Astrocyte (in vitro differentiated cells and primary cell): ENCODE measurements at regions not wholly inside any gene's neighbourhood (a gene's known extent, or its start where the extent isn't known, plus 50 kb on each side); places are given as distances from the start of the nearest gene placed in this dataset.

Experiments
- DNase-seq: peaks from one replicate; pipeline ENCODE4 v3.0.0-alpha.2; 2010; ENCODE audit warnings: low read depth
- FAIRE-seq: peaks from 2 replicates; lab custom pipeline; 2011; peaks lifted over from hg19 to GRCh38; lab: Jason Lieb, UNC
- H2AFZ ChIP-seq: 2 replicates; pipeline ENCODE4 v1.6.0; 2012; ENCODE audit warnings: low read depth, low read length, inconsistent platforms
- H3K27ac ChIP-seq: 2 replicates; pipeline ENCODE4 v1.5.1; 2011; ENCODE audit warnings: low read depth, low read length, inconsistent platforms
- H3K27me3 ChIP-seq: 2 replicates; pipeline ENCODE4 v1.6.0; 2011; ENCODE audit warnings: low read length, inconsistent platforms; ENCODE audit not compliant: insufficient read depth
- H3K36me3 ChIP-seq: 2 replicates; pipeline ENCODE4 v1.5.1; 2011; ENCODE audit warnings: low read length, inconsistent platforms; ENCODE audit not compliant: insufficient read depth
- H3K4me1 ChIP-seq: 2 replicates; pipeline ENCODE4 v1.5.1; 2011; ENCODE audit warnings: low read length, inconsistent platforms; ENCODE audit not compliant: insufficient read depth
- H3K4me2 ChIP-seq: 2 replicates; pipeline ENCODE4 v1.6.0; 2012; ENCODE audit warnings: low read length, inconsistent platforms
- H3K4me3 ChIP-seq: 2 replicates; pipeline ENCODE4 v1.5.1; 2011; ENCODE audit warnings: low read depth, mild to moderate bottlenecking, low read length, inconsistent platforms; ENCODE audit not compliant: insufficient read depth
- H3K79me2 ChIP-seq: 2 replicates; pipeline ENCODE4 v1.6.0; 2012; ENCODE audit warnings: mild to moderate bottlenecking, low read length, inconsistent platforms; ENCODE audit not compliant: insufficient read depth
- H3K9ac ChIP-seq: 2 replicates; pipeline ENCODE4 v1.6.0; 2012; ENCODE audit warnings: mild to moderate bottlenecking, low read length, inconsistent platforms
- H3K9me3 ChIP-seq: 2 replicates; pipeline ENCODE4 v1.5.1; 2012; ENCODE audit warnings: low read depth, mild to moderate bottlenecking, low read length, inconsistent platforms; ENCODE audit not compliant: insufficient read depth
- H4K20me1 ChIP-seq: 2 replicates; pipeline ENCODE4 v1.6.0; 2012; ENCODE audit warnings: low read length, inconsistent platforms; ENCODE audit not compliant: insufficient read depth
- H3K27ac Mint-ChIP-seq: one replicate; pipeline ENCODE4 v1.8.0; 2021; ENCODE audit warnings: mild to moderate bottlenecking, mixed read lengths; ENCODE audit not compliant: unreplicated experiment
- H3K27me3 Mint-ChIP-seq: one replicate; pipeline ENCODE4 v1.8.0; 2021; ENCODE audit warnings: low read depth, mixed read lengths; ENCODE audit not compliant: unreplicated experiment
- H3K36me3 Mint-ChIP-seq: one replicate; pipeline ENCODE4 v1.8.0; 2021; ENCODE audit warnings: low read depth, mixed read lengths; ENCODE audit not compliant: unreplicated experiment
- H3K4me1 Mint-ChIP-seq: one replicate; pipeline ENCODE4 v1.8.0; 2021; ENCODE audit warnings: low read depth, mixed read lengths; ENCODE audit not compliant: unreplicated experiment
- H3K4me3 Mint-ChIP-seq: one replicate; pipeline ENCODE4 v1.8.0; 2021; ENCODE audit warnings: mild to moderate bottlenecking, moderate library complexity, mixed read lengths; ENCODE audit not compliant: unreplicated experiment
- H3K9me3 Mint-ChIP-seq: one replicate; pipeline ENCODE4 v1.8.0; 2021; ENCODE audit warnings: mild to moderate bottlenecking, mixed read lengths; ENCODE audit not compliant: unreplicated experiment
- CTCF ChIP-seq: IDR thresholded peaks from 2 replicates; pipeline ENCODE4 v1.5.1; 2011; ENCODE audit warnings: low read depth, mild to moderate bottlenecking, inconsistent platforms, low read length, moderate library complexity; ENCODE audit not compliant: insufficient read depth
- EZH2 ChIP-seq: IDR thresholded peaks from 2 replicates; pipeline ENCODE4 v1.6.1; 2012; ENCODE audit warnings: mild to moderate bottlenecking, low read length, inconsistent platforms; ENCODE audit not compliant: insufficient read depth

- Histone ChIP-seq H3K79me2 (no peaks in the 10 kb centered on the region), H3K4me2 (no peak overlapping the region), H2AFZ (no peak overlapping the region), H3K27me3 (peaks cover 21% of the 10 kb centered on the region), H3K27ac (no peak overlapping the region), H4K20me1 (no peaks in the 10 kb centered on the region), H3K9ac (no peak overlapping the region), H3K4me1 (no peaks in the 10 kb centered on the region), H3K9me3 (peaks cover 2% of the 10 kb centered on the region), H3K4me3 (no peak overlapping the region), H3K36me3 (no peaks in the 10 kb centered on the region)
- DNase-seq: no peak
- no peak for FAIRE-seq
- Mint-ChIP-seq H3K27ac (no peak overlapping the region), H3K9me3 (peaks cover 6% of the 10 kb centered on the region), H3K36me3 (peaks cover under 1% of the 10 kb centered on the region), H3K4me1 (no peaks in the 10 kb centered on the region), H3K27me3 (peaks cover 42% of the 10 kb centered on the region), H3K4me3 (no peak overlapping the region)
- no peak for TF ChIP-seq EZH2
- no peak for TF ChIP-seq CTCF
Observed at GRCh38 chr9:38295764-38296163, 96.7 kb upstream of the ALDH1B1 start.

GRCh38 chr9:38294220-38294960 lies 98.1 kb upstream of the ALDH1B1 start:
- Mint-ChIP-seq H3K4me1 (no peaks in the 10 kb centered on the region), H3K9me3 (peaks cover 8% of the 10 kb centered on the region), H3K27me3 (peaks cover 53% of the 10 kb centered on the region), H3K4me3 (no peak overlapping the region), H3K36me3 (peaks cover 3% of the 10 kb centered on the region), H3K27ac (no peak overlapping the region)
- Histone ChIP-seq H3K27me3 (peaks cover 21% of the 10 kb centered on the region), H3K9ac (no peak overlapping the region), H3K4me2 (no peak overlapping the region), H2AFZ (no peak overlapping the region), H3K27ac (no peak overlapping the region), H3K9me3 (peaks cover 2% of the 10 kb centered on the region), H3K36me3 (no peaks in the 10 kb centered on the region), H3K79me2 (no peaks in the 10 kb centered on the region), H3K4me1 (no peaks in the 10 kb centered on the region), H4K20me1 (no peaks in the 10 kb centered on the region), H3K4me3 (no peak overlapping the region)
- no peak for FAIRE-seq
- no peak for DNase-seq
- no peak for TF ChIP-seq EZH2
- no peak for TF ChIP-seq CTCF

- H3K27me3 Mint-ChIP-seq: peaks cover 58% of the 10 kb centered on the region
- H3K9me3 Mint-ChIP-seq: peaks cover 8% of the 10 kb centered on the region
- no peaks in the 10 kb centered on the region for H3K4me1 Mint-ChIP-seq
- TF ChIP-seq CTCF (no peak), EZH2 (no peak)
- no peaks in the 10 kb centered on the region for H4K20me1 ChIP-seq
- H3K27ac ChIP-seq: no peak overlapping the region
- H3K4me1 ChIP-seq: no peaks in the 10 kb centered on the region
- no peaks in the 10 kb centered on the region for H3K36me3 ChIP-seq
- no peak overlapping the region for H3K4me2 ChIP-seq
- H3K4me3 Mint-ChIP-seq: no peak overlapping the region
- H3K27me3 ChIP-seq: peaks cover 22% of the 10 kb centered on the region
- H3K9me3 ChIP-seq: peaks cover 2% of the 10 kb centered on the region
- H3K27ac Mint-ChIP-seq: no peak overlapping the region
- no peak overlapping the region for H3K4me3 ChIP-seq
- no peak for FAIRE-seq
- no peaks in the 10 kb centered on the region for H3K79me2 ChIP-seq
- no peak overlapping the region for H2AFZ ChIP-seq
- peaks cover 3% of the 10 kb centered on the region for H3K36me3 Mint-ChIP-seq
- no peak for DNase-seq
- no peak overlapping the region for H3K9ac ChIP-seq
Observed at GRCh38 chr9:38293022-38293421, 99.5 kb upstream of the ALDH1B1 start.
